K562 (cell line): ENCODE measurements at regions not wholly inside any gene's neighbourhood (a gene's known extent, or its start where the extent isn't known, plus 50 kb on each side); places are given as distances from the start of the nearest gene placed in this dataset.

Source experiments
- BDP1 ChIP-seq: IDR thresholded peaks from 3 replicates; pipeline ENCODE4 v1.6.1; 2011; ENCODE audit not compliant: insufficient read length, insufficient read depth
- CLOCK ChIP-seq: fragments of 250-450 bp; sonication (Bioruptor Pico); IDR thresholded peaks from 2 replicates; pipeline ENCODE4 v1.4.0; 2020; ENCODE audit warnings: mild to moderate bottlenecking, moderate library complexity, borderline replicate concordance
- CUX1 ChIP-seq: fragments of 200-800 bp; sonication (Bioruptor generic); IDR thresholded peaks from 2 replicates; pipeline ENCODE4 v1.6.1; 2016; ENCODE audit warnings: missing genetic modification characterization, missing compliant biosample characterization
- E2F1 ChIP-seq: sonication (generic); formaldehyde crosslinking; IDR thresholded peaks from 2 replicates; pipeline ENCODE4 v1.8.1; 2023; ENCODE audit warnings: mild to moderate bottlenecking, missing genetic modification reagents, moderate library complexity
- EHMT2 ChIP-seq: fragments of 450-650 bp; IDR thresholded peaks from 2 replicates; pipeline ENCODE4 v1.6.1; 2018; ENCODE audit warnings: antibody characterized with exemption
- FOXJ2 ChIP-seq: fragments of 200-800 bp; sonication (Bioruptor generic); IDR thresholded peaks from 2 replicates; pipeline ENCODE4 v1.6.1; 2016; ENCODE audit warnings: missing genetic modification characterization, missing compliant biosample characterization
- HDAC8 ChIP-seq: fragments of 450-650 bp; IDR thresholded peaks from 2 replicates; pipeline ENCODE4 v1.6.1; 2016; ENCODE audit warnings: mild to moderate bottlenecking, missing genetic modification characterization, moderate library complexity, missing compliant biosample characterization
- HOXB6 ChIP-seq: fragments of 250-450 bp; sonication (Bioruptor Pico); IDR thresholded peaks from 2 replicates; pipeline ENCODE4 v1.5.1; 2022; ENCODE audit warnings: mild to moderate bottlenecking, borderline replicate concordance
- MNT ChIP-seq, 2 experiments: fragments of 450-650 bp; conservative IDR thresholded peaks; 2 replicates each; pipeline ENCODE4 v1.6.1; 2017; ENCODE audit warnings: mild to moderate bottlenecking in 2 of 2, moderate library complexity in 2 of 2
- POLR2A ChIP-seq: fragments of 450-650 bp; conservative IDR thresholded peaks from 2 replicates; pipeline ENCODE4 v1.6.1; 2016
- SUPT5H ChIP-seq: fragments of 450-650 bp; IDR thresholded peaks from 2 replicates; pipeline ENCODE4 v1.6.1; 2016
- ZBTB5 ChIP-seq: fragments of 450-650 bp; IDR thresholded peaks from 2 replicates; pipeline ENCODE4 v1.6.1; 2017; ENCODE audit warnings: antibody characterized with exemption
- ZC3H11A ChIP-seq: IDR thresholded peaks from 2 replicates; pipeline ENCODE4 v1.6.1; 2012; ENCODE audit warnings: low read depth, low read length, improper control_type of control experiment
- ZNF263 ChIP-seq: sonication (generic); formaldehyde crosslinking; IDR thresholded peaks from 2 replicates; pipeline ENCODE4 v1.8.0; 2022; ENCODE audit warnings: mild to moderate bottlenecking, missing genetic modification reagents, borderline replicate concordance
- ZNF507 ChIP-seq: conservative IDR thresholded peaks from 2 replicates; pipeline ENCODE4 v1.6.1; 2017; ENCODE audit warnings: missing genetic modification characterization, missing compliant biosample characterization
- ZNF584 ChIP-seq: fragments of 200-800 bp; sonication (Bioruptor generic); IDR thresholded peaks from 2 replicates; pipeline ENCODE4 v1.6.1; 2016; ENCODE audit warnings: low read depth, mild to moderate bottlenecking, missing genetic modification characterization, missing compliant biosample characterization
- ZSCAN32 ChIP-seq: fragments of 450-650 bp; formaldehyde crosslinking; IDR thresholded peaks from 2 replicates; pipeline ENCODE4 v1.4.0; 2020; ENCODE audit warnings: mild to moderate bottlenecking, moderate library complexity

- TF ChIP-seq ZSCAN32 (no peak), ZBTB5 (no peak), ZC3H11A (no peak), E2F1 (CRISPR knock-in tag) (no peak), BDP1 (no peak), ZNF507 (no peak), HOXB6 (CRISPR knock-in tag) (no peak), MNT (conservative IDR thresholded peaks at IDR 0.05) (no peak), ZNF584 (CRISPR knock-in tag) (no peak), HDAC8 (tag) (no peak), CLOCK (no peak), SUPT5H (no peak), EHMT2 (0 out of 2 replicates have a peak, but pooled peaks have one; percentile 40), CUX1 (CRISPR knock-in tag) (no peak), FOXJ2 (tag) (no peak), ZNF263 (CRISPR knock-in tag) (no peak), POLR2A (no peak)
Measured at GRCh38 chr6:15962449-15962764, 166.5 kb upstream of the MYLIP start (continued).
